IMR-90 (cell line): ENCODE measurements at regions not wholly inside any gene's neighbourhood (a gene's known extent, or its start where the extent isn't known, plus 50 kb on each side); places are given as distances from the start of the nearest gene placed in this dataset.

Experiments
- ATAC-seq: fragments of 200-7000 bp; cut with Tn5 transposase; 2 replicates; pipeline ENCODE4 v1.9.1; 2020; ENCODE audit warnings: low read depth, mild to moderate bottlenecking, moderate library complexity
- BruUV-seq: library from RNA; stranded (reverse); fragments of 400-500 nt; replicated peaks from 2 replicates; lab custom pipeline; 2021; lab: Mats Ljungman, UMichigan
- CTCF ChIA-PET: fragments of 300-600 bp; formaldehyde crosslinking; extraction: SDS; loops from one replicate; lab custom pipeline; 2021; ENCODE audit warnings: antibody characterized with exemption; lab: Yijun Ruan, JAX
- POLR2A ChIA-PET: fragments of 300-600 bp; sonication (Branson Sonifier 250); formaldehyde crosslinking; loops from one replicate; lab custom pipeline; 2022; ENCODE audit warnings: antibody characterized with exemption; ENCODE audit not compliant: unreplicated experiment; lab: Charles Lee
- DNase-seq: peaks from one replicate; pipeline ENCODE4 v3.0.0; 2013
- H2AFZ ChIP-seq: replicated peaks from 2 replicates; pipeline ENCODE3; 2013; ENCODE audit warnings: low read length, mild to moderate bottlenecking; ENCODE audit not compliant: poor library complexity
- H2AK5ac ChIP-seq: 2 replicates; pipeline ENCODE4 v1.6.1; 2013; ENCODE audit warnings: low read depth, low read length, inconsistent platforms
- H2AK9ac ChIP-seq: replicated peaks from 2 replicates; pipeline ENCODE3; 2013; ENCODE audit warnings: mild to moderate bottlenecking, low read depth, low read length, moderate library complexity; ENCODE audit not compliant: poor library complexity
- H2BK120ac ChIP-seq: 2 replicates; pipeline ENCODE4 v1.6.1; 2013; ENCODE audit warnings: low read depth, low read length, inconsistent platforms
- H2BK15ac ChIP-seq: 3 replicates; pipeline ENCODE4 v1.6.1; 2013; ENCODE audit warnings: low read depth, low read length, inconsistent platforms
- H2BK20ac ChIP-seq: 2 replicates; pipeline ENCODE4 v1.6.1; 2013; ENCODE audit warnings: low read depth, mild to moderate bottlenecking, inconsistent platforms, low read length, moderate library complexity
- H2BK5ac ChIP-seq: 2 replicates; pipeline ENCODE4 v1.6.1; 2013; ENCODE audit warnings: mild to moderate bottlenecking, low read depth, low read length, inconsistent platforms; ENCODE audit not compliant: poor library complexity, severe bottlenecking
- H3K14ac ChIP-seq: replicated peaks from 2 replicates; pipeline ENCODE4 v1.6.1; 2013; ENCODE audit warnings: low read depth, low read length, inconsistent platforms
- H3K18ac ChIP-seq: 2 replicates; pipeline ENCODE4 v1.6.1; 2013; ENCODE audit warnings: low read depth, low read length, control low read depth
- H3K23ac ChIP-seq: 2 replicates; pipeline ENCODE4 v1.6.1; 2013; ENCODE audit warnings: low read depth, low read length, inconsistent platforms
- H3K27ac ChIP-seq: 2 replicates; pipeline ENCODE4 v1.5.1; 2013; ENCODE audit warnings: mild to moderate bottlenecking, control low read depth, low read length; ENCODE audit not compliant: insufficient read depth
- H3K27me3 ChIP-seq: 2 replicates; pipeline ENCODE4 v1.6.1; 2013; ENCODE audit warnings: low read length; ENCODE audit not compliant: control insufficient read depth, insufficient read depth
- H3K36me3 ChIP-seq: 2 replicates; pipeline ENCODE4 v1.6.1; 2013; ENCODE audit warnings: low read length, mixed read lengths; ENCODE audit not compliant: control insufficient read depth, insufficient read depth
- H3K4ac ChIP-seq: 2 replicates; pipeline ENCODE4 v1.6.1; 2013; ENCODE audit warnings: low read depth, low read length, inconsistent platforms
- H3K4me1 ChIP-seq: 2 replicates; pipeline ENCODE4 v1.6.1; 2013; ENCODE audit warnings: low read length, mixed read lengths; ENCODE audit not compliant: control insufficient read depth, insufficient read depth
- H3K4me2 ChIP-seq: 2 replicates; pipeline ENCODE4 v1.6.1; 2013; ENCODE audit warnings: low read depth, mild to moderate bottlenecking, control low read depth, low read length, moderate library complexity
- H3K4me3 ChIP-seq: 2 replicates; pipeline ENCODE4 v1.5.1; 2013; ENCODE audit warnings: low read depth, mild to moderate bottlenecking, control low read depth, low read length, moderate library complexity; ENCODE audit not compliant: insufficient read depth
- H3K56ac ChIP-seq: 2 replicates; pipeline ENCODE4 v1.6.1; 2013; ENCODE audit warnings: low read length, inconsistent platforms; ENCODE audit not compliant: insufficient read depth; ENCODE audit errors: extremely low read depth
- H3K79me1 ChIP-seq, 2 experiments: 2 replicates each; pipeline ENCODE4 v1.6.1; 2013; ENCODE audit warnings: low read length in 2 of 2, inconsistent platforms in 1 of 2, low read depth in 1 of 2
- H3K9ac ChIP-seq: 2 replicates; pipeline ENCODE4 v1.6.1; 2013; ENCODE audit warnings: low read depth, low read length, control low read depth
- H3K9me1 ChIP-seq: 2 replicates; pipeline ENCODE4 v1.6.1; 2013; ENCODE audit warnings: low read length, inconsistent platforms; ENCODE audit not compliant: insufficient read depth
- H3K9me3 ChIP-seq: 2 replicates; pipeline ENCODE4 v1.6.1; 2013; ENCODE audit warnings: low read length; ENCODE audit not compliant: control insufficient read depth, insufficient read depth
- H4K20me1 ChIP-seq: 2 replicates; pipeline ENCODE4 v1.6.1; 2013; ENCODE audit warnings: low read length, inconsistent platforms; ENCODE audit not compliant: insufficient read depth
- H4K5ac ChIP-seq: 2 replicates; pipeline ENCODE4 v1.6.1; 2013; ENCODE audit warnings: mild to moderate bottlenecking, low read depth, low read length, control low read depth
- H4K8ac ChIP-seq, 2 experiments: 2 replicates each; pipeline ENCODE4 v1.6.1; 2013; ENCODE audit warnings: low read depth in 2 of 2, low read length in 2 of 2, control low read depth in 1 of 2, inconsistent platforms in 1 of 2
- H4K91ac ChIP-seq: 2 replicates; pipeline ENCODE4 v1.6.1; 2013; ENCODE audit warnings: low read depth, low read length, inconsistent platforms; ENCODE audit not compliant: insufficient read depth
- CHD1 ChIP-seq: IDR thresholded peaks from 2 replicates; pipeline ENCODE4 v1.6.1; 2012; ENCODE audit warnings: low read depth, low read length, improper control_type of control experiment
- FOS ChIP-seq: fragments of 150-350 bp; IDR thresholded peaks from 2 replicates; pipeline ENCODE4 v1.6.1; 2016; ENCODE audit warnings: low read depth, low read length
- MXI1 ChIP-seq: IDR thresholded peaks from 2 replicates; pipeline ENCODE4 v1.6.1; 2012; ENCODE audit warnings: low read depth, mild to moderate bottlenecking, low read length, moderate library complexity, borderline replicate concordance
- NFE2L2 ChIP-seq: fragments of 150-350 bp; IDR thresholded peaks from 2 replicates; pipeline ENCODE4 v1.6.1; 2016; ENCODE audit warnings: low read depth, mild to moderate bottlenecking, low read length
- RAD21 ChIP-seq: IDR thresholded peaks from 2 replicates; pipeline ENCODE4 v1.6.1; 2012; ENCODE audit warnings: low read length, improper control_type of control experiment
- RCOR1 ChIP-seq: IDR thresholded peaks from 2 replicates; pipeline ENCODE4 v1.6.1; 2012; ENCODE audit warnings: mild to moderate bottlenecking, low read length, improper control_type of control experiment; ENCODE audit not compliant: insufficient replicate concordance
- SMC3 ChIP-seq: fragments of 150-350 bp; IDR thresholded peaks from 2 replicates; pipeline ENCODE4 v1.6.1; 2016; ENCODE audit warnings: low read depth, mild to moderate bottlenecking, antibody characterized with exemption, low read length, moderate library complexity
- WGBS, 2 experiments: methylation state at CpG; one replicate each; pipeline versions ENCODE4 v1.1.5 to v1.1.7; 2013; ENCODE audit warnings: missing lambda C conversion rate in 2 of 2; ENCODE audit not compliant: insufficient read length in 1 of 2; ENCODE audit errors: extremely low coverage in 2 of 2; 5-methylcytosine and 5-hydroxymethylcytosine counted together
- dilution Hi-C: fragments of 300-500 bp; cut with HindIII; formaldehyde crosslinking; loops from one replicate; pipeline ENCODE4 v1.14.3; 2018; ENCODE audit warnings: low sequenced_read_pairs; ENCODE audit not compliant: unreplicated experiment
- in situ Hi-C: fragments of 300-500 bp; cut with MboI; formaldehyde crosslinking; loops from 3 replicates; pipeline ENCODE4 v1.14.3; 2019; ENCODE audit warnings: low sequenced_read_pairs, inconsistent platforms, mixed read lengths
- intact Hi-C: fragments of 100-400 bp; cut with micrococcal nuclease; formaldehyde crosslinking; loops from 2 replicates; pipeline ENCODE4 v1.10.0; 2022
- TF ChIP-seq, protein P1 (sequence below): fragments of 150-350 bp; IDR thresholded peaks from 2 replicates; pipeline ENCODE4 v1.6.1; 2017; ENCODE audit warnings: mild to moderate bottlenecking, antibody characterized with exemption, low read length, low read depth

DNA sequence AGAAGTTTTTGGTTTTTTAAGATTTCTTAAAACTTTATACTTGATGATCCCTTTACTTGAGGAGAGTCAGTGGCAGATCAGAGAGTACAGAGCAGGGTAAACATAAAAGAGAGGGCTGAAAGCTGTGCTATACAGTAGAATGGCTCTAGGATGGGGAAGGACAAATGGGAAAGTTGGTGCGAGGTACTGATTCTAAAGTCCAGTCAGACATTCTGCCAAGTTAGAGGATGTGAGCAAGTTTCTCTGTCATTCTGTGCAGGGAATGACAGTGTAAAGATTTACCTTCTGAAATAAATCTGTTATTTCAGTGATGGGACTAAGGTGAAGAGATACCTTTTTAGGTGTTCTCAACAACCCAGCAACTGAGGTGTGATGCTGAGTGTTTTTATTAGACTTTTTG is 100.1 kb upstream of the GBE1 start:
- Histone ChIP-seq H3K56ac (no peak overlapping the region), H2BK5ac (no peak overlapping the region), H4K20me1 (no peaks in the 10 kb centered on the region), H3K36me3 (no peaks in the 10 kb centered on the region), H3K18ac (no peak overlapping the region), H3K14ac (no peak overlapping the region), H3K4ac (no peak overlapping the region), H2BK120ac (no peak overlapping the region), H3K9me1 (no peaks in the 10 kb centered on the region), H3K9ac (no peak overlapping the region), H3K79me1 (no peaks in the 10 kb centered on the region), H3K4me2 (no peak overlapping the region), H3K4me1 (no peaks in the 10 kb centered on the region), H3K23ac (no peak overlapping the region), H2AK5ac (no peak overlapping the region), H2BK20ac (no peak overlapping the region), H3K9me3 (no peaks in the 10 kb centered on the region), H4K8ac (no peak overlapping the region), H4K5ac (no peak overlapping the region), H2AK9ac (no peak overlapping the region), H4K91ac (no peak overlapping the region), H2BK15ac (no peak overlapping the region), H2AFZ (no peak overlapping the region), H3K27ac (no peak overlapping the region), H3K27me3 (no peaks in the 10 kb centered on the region; the same call in 1 of the 2 replicates), H3K4me3 (no peak overlapping the region)
- ChIA-PET CTCF (no interaction called here), POLR2A (no interaction called here)
- in situ Hi-C loops = no loop called here
- ATAC-seq (no peak), DNase-seq (no peak)
- WGBS, 2 experiments = no CpG with 5 or more reads among the region's 1 CpG
- no peak for TF ChIP-seq RAD21
- no peak for TF ChIP-seq SMC3
- TF ChIP-seq RCOR1 = no peak
- no peak for TF ChIP-seq MXI1
- no peak for TF ChIP-seq NFE2L2
- TF ChIP-seq CHD1 = no peak
- TF ChIP-seq, protein P1, sequence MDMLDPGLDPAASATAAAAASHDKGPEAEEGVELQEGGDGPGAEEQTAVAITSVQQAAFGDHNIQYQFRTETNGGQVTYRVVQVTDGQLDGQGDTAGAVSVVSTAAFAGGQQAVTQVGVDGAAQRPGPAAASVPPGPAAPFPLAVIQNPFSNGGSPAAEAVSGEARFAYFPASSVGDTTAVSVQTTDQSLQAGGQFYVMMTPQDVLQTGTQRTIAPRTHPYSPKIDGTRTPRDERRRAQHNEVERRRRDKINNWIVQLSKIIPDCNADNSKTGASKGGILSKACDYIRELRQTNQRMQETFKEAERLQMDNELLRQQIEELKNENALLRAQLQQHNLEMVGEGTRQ = no peak
- TF ChIP-seq FOS = no peak
- BruUV-seq = no TSS peak
- intact Hi-C loops = no loop called here
- dilution Hi-C loops = no loop called here
